ENCODE measurements at regions not wholly inside any gene's neighbourhood (a gene's known extent, or its start where the extent isn't known, plus 50 kb on each side); places are given as distances from the start of the nearest gene placed in this dataset.

GRCh38 chr5:60386436-60387050 is 313.4 kb downstream of the DEPDC1B start:
- Histone ChIP-seq H3K4me3 (ENCODE audit: low read length, poor library complexity, severe bottlenecking) (no peak overlapping the region), H3K27me3 (ENCODE audit: insufficient read depth, low read length, poor library complexity, severe bottlenecking) (no peaks in the 10 kb centered on the region), H3K9me2 (replicated peaks; ENCODE audit: low read depth, low read length) (no peaks in the 10 kb centered on the region), H3K9ac (ENCODE audit: low read depth, low read length, poor library complexity, severe bottlenecking) (no peak overlapping the region), H3K4me1 (ENCODE audit: insufficient read depth, low read length, poor library complexity, severe bottlenecking) (no peaks in the 10 kb centered on the region), H3K9me3 (ENCODE audit: insufficient read depth, low read depth, low read length) (no peaks in the 10 kb centered on the region), H3K36me3 (ENCODE audit: insufficient read depth, low read length) (no peaks in the 10 kb centered on the region), H3F3A (ENCODE audit: low read depth) (no peaks in the 10 kb centered on the region), H2AFZ (ENCODE audit: low read length) (no peak overlapping the region), H3K4me2 (ENCODE audit: low read depth, low read length, poor library complexity, severe bottlenecking) (no peak overlapping the region), H3K79me2 (ENCODE audit: insufficient read depth, low read length) (no peaks in the 10 kb centered on the region), H4K20me1 (ENCODE audit: insufficient read depth, low read length, poor library complexity, severe bottlenecking) (no peaks in the 10 kb centered on the region)
- TF ChIP-seq EZH2phosphoT487 (IDR thresholded peaks at IDR 0.05; ENCODE audit: borderline replicate concordance) (no peak), CTCF (conservative IDR thresholded peaks at IDR 0.05; ENCODE audit: low read length) (no peak)

GRCh38 chr5:60382716-60383115 is 317.2 kb downstream of the DEPDC1B start:
- H3K4me1 ChIP-seq (ENCODE audit: insufficient read depth, low read length, poor library complexity, severe bottlenecking): no peaks in the 10 kb centered on the region
- H3K27me3 ChIP-seq (ENCODE audit: insufficient read depth, low read length, poor library complexity, severe bottlenecking): no peaks in the 10 kb centered on the region
- H3K9ac ChIP-seq (ENCODE audit: low read depth, low read length, poor library complexity, severe bottlenecking): no peak overlapping the region
- H3K9me2 ChIP-seq (replicated peaks; ENCODE audit: low read depth, low read length): no peaks in the 10 kb centered on the region
- H2AFZ ChIP-seq (ENCODE audit: low read length): no peak overlapping the region
- H3K4me2 ChIP-seq (ENCODE audit: low read depth, low read length, poor library complexity, severe bottlenecking): no peak overlapping the region
- no peaks in the 10 kb centered on the region for H3K36me3 ChIP-seq (ENCODE audit: insufficient read depth, low read length)
- no peak overlapping the region for H3K4me3 ChIP-seq (ENCODE audit: low read length, poor library complexity, severe bottlenecking)
- H3F3A ChIP-seq (ENCODE audit: low read depth): no peaks in the 10 kb centered on the region
- no peaks in the 10 kb centered on the region for H3K79me2 ChIP-seq (ENCODE audit: insufficient read depth, low read length)
- TF ChIP-seq CTCF (conservative IDR thresholded peaks at IDR 0.05; ENCODE audit: low read length) (peak; percentile 66), EZH2phosphoT487 (IDR thresholded peaks at IDR 0.05; ENCODE audit: borderline replicate concordance) (no peak)
- H4K20me1 ChIP-seq (ENCODE audit: insufficient read depth, low read length, poor library complexity, severe bottlenecking): no peaks in the 10 kb centered on the region
- H3K9me3 ChIP-seq (ENCODE audit: insufficient read depth, low read depth, low read length): no peaks in the 10 kb centered on the region

- H4K20me1 ChIP-seq (ENCODE audit: insufficient read depth, low read length, poor library complexity, severe bottlenecking): no peaks in the 10 kb centered on the region
- no peaks in the 10 kb centered on the region for H3F3A ChIP-seq (ENCODE audit: low read depth)
- H3K4me1 ChIP-seq (ENCODE audit: insufficient read depth, low read length, poor library complexity, severe bottlenecking): no peaks in the 10 kb centered on the region
- H2AFZ ChIP-seq (ENCODE audit: low read length): no peak overlapping the region
- no peaks in the 10 kb centered on the region for H3K9me3 ChIP-seq (ENCODE audit: insufficient read depth, low read depth, low read length)
- H3K4me3 ChIP-seq (ENCODE audit: low read length, poor library complexity, severe bottlenecking): no peak overlapping the region
- H3K27me3 ChIP-seq (ENCODE audit: insufficient read depth, low read length, poor library complexity, severe bottlenecking): no peaks in the 10 kb centered on the region
- no peak for TF ChIP-seq CTCF (conservative IDR thresholded peaks at IDR 0.05; ENCODE audit: low read length)
- TF ChIP-seq EZH2phosphoT487 (IDR thresholded peaks at IDR 0.05; ENCODE audit: borderline replicate concordance): no peak
- H3K36me3 ChIP-seq (ENCODE audit: insufficient read depth, low read length): no peaks in the 10 kb centered on the region
- H3K9ac ChIP-seq (ENCODE audit: low read depth, low read length, poor library complexity, severe bottlenecking): no peak overlapping the region
- H3K79me2 ChIP-seq (ENCODE audit: insufficient read depth, low read length): no peaks in the 10 kb centered on the region
- H3K9me2 ChIP-seq (replicated peaks; ENCODE audit: low read depth, low read length): no peaks in the 10 kb centered on the region
- no peak overlapping the region for H3K4me2 ChIP-seq (ENCODE audit: low read depth, low read length, poor library complexity, severe bottlenecking)
These were observed 320.1 kb downstream of the DEPDC1B start for GRCh38 chr5:60379907-60380306.

All from Loucy (cell line).